GM19239 (cell line): ENCODE measurements at regions not wholly inside any gene's neighbourhood (a gene's known extent, or its start where the extent isn't known, plus 50 kb on each side); places are given as distances from the start of the nearest gene placed in this dataset.
"Not testable (repeated sequence)": the region's sequence is repeated elsewhere in the genome, so short reads cannot be mapped to it uniquely, and the experiment has no call there.

ENCODE experiments used
- DNase-seq: peaks from one replicate; pipeline ENCODE4 v3.0.0; 2011; ENCODE audit warnings: low spot score; ENCODE audit not compliant: insufficient read length
- FAIRE-seq: peaks from 2 replicates; lab custom pipeline; 2011; peaks lifted over from hg19 to GRCh38; lab: Jason Lieb, UNC

DNA sequence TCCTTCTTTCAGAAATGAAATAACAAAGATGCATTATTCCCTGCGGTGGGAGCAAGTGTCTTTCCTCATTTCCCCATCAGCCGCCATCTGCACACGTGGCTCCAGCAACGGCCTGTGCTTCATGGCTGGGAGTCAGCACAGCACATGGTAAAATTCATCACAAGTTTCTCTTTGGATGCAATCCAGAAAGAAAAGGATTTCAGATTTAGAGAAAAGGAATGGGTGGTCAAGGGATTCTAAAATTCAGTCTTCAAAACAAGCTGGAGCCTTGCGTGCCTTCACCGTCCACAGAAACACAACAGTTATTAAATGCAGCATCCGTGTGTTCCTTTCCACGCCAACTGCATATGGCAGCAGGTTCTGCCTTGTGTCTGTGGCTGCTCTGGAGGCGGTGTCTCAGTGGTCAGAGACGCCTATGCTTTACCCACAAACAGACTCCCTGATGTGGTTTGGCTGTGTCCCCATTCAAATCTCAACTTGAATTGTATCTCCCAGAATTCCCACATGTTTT, 107.6 kb downstream of the THBS2 start:
- FAIRE-seq (no peak), DNase-seq (no peak)

DNA sequence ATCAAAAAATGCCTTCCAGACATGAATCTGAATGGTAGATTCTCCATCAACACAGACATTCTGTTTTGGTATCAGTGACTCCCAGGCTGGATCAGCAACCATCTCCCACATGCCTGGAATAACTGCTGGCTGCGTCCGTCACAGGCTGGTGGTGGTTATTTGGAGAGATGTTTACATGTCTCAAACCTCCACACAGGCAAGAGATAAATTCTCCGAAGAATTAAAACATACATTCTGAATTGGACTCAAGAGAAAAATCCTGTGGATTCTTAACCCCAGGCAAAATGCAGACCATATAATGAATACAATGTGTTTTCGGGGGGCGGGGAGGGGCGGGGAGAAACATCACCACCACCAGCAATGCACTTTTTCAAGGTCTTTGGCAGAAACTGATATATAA, 108.2 kb downstream of the THBS2 start:
- no peak for FAIRE-seq

DNA sequence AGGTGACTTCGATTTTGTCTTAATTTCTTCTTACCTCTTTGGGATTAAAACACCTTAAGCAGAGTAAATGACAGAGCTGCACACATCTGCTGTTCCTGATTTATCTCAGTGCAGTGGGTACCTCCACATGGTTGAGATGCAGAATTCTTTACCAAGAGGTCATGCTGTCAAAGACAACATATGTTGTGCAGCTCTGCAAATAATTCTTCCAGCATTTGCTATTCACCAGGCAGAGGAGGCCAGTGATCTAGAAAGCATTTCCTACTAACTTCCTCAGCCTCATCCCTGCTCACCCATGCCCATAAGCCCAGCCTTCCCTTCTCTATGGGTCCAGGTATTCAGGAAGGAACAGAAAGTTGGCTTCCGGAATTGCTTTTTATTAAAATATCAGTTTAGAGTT, 109.3 kb downstream of the THBS2 start:
- DNase-seq (no peak), FAIRE-seq (no peak)

More for the DNA sequence above, 108.2 kb downstream of the THBS2 start:
- no peak for DNase-seq

DNA sequence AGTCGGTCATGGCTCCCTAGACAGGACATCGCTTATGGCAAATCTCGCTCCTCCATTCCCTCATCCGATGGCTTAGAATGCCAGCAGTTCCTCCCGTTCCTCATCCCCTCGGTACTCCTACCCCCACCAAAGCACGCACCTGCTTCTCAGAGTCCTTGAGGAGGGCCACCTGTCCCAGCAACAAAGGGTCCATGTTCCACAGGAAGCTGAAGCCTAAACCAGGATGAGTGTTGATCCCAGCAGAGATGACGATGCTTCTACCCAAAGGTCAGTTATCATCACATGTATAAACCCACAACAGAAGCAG, 111.2 kb downstream of the THBS2 start:
- FAIRE-seq (no peak), DNase-seq (no peak)

DNA sequence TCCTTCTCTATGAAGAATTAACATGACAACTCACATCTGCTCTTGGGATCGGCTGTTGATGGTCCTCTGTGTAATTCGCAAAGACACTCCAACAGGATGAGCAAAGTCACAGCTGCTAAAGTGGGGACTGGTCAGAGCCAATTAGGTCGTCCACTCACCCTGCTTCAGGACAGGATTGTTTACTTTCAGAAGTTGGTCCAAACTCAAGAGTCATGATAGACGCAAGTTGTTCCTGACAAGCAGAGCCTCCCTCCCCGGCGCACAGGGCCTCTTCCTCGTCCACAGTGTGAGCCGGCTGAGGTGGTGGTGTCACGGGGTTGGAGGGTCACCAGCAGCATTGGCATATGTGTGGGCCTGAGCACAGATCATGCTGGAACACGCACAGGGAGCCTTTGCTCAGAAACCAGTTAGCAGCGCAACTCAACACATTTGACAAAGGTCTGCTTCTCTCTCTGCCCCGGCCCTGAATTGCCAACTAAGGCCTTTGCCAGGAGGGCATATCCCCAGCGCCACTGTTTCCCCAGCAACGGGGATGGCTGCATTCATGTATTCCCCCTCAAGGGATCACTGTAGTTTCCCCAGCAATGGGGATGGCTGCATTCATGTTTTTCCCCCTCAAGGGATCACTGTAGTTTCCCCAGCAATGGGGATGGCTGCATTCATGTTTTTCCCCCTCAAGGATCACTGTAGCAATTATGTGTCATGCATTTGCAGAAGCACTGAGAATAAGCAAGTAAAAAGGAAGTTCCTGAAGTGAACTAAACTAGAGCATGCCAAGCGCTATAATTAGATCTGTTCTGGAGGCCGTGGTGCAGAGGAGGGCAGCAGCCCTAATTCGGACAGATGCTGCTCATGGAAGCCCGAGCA, 111.7 kb downstream of the THBS2 start:
- FAIRE-seq, result no peak

DNA sequence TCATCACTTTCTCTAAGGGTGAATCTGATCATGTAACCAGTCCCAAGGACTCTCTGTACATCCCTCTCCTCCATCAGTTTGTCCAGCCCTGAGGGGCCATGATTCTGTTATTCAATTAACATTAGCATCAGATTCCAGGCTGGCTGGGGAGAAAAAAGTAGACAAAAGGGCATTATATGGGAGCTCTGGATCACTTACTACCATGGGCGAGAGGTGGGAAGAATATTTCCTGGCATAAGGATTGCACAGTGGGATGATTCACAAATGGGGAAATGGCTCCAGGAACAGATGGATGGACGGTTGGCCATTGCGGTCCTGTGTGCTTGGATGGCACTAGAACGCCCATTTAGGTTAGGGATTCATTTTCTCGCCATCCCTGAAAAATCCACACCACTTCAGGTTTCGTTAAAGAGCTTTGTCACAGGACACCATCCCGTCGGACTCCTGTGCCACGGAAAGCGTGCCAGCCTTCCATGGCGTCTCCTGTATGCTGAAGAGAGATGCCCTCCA, 112.6 kb downstream of the THBS2 start:
- DNase-seq (no peak), FAIRE-seq (no peak)

More for the DNA sequence above, 111.7 kb downstream of the THBS2 start:
- DNase-seq, result no peak

DNA sequence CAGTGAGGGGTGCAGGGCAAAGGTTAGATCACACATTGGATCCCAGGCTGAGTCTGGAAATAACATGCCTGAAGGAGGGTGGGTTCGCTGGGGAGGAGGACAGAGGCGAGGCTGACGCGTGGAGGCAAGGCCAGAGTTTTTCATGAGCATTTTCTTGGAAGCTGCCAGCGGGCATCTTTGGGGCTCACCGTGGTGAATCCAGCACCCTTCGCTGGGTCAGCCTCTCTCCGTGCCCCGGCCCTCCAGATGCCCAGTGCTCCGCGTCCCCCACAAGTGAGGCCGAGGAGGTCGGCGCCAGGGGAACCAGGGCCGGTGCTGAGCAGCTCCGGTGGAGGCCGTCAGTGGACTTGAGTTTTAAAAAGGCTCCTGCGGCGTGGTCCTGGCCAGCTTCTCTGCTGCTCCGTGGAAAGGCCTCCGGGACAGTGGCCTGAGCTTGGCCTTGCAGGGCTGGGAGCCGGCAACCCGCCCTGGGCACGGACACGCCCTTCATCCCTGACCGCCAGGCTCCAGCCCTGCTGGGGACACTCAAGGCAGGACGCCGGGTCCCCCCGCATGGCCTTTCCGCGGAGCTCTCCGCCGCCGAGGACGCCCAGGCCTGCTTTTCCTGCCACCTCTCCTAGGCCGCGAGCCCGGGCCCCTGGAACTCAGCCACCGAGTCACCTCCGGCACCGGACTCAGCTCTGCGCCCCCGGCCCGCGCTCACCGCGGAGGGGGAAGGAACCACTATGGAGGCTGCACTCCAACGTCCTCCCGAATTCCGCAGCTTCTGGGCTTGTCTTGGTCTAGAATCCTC, 114.3 kb downstream of the THBS2 start:
- FAIRE-seq (no peak), DNase-seq (no peak)

DNA sequence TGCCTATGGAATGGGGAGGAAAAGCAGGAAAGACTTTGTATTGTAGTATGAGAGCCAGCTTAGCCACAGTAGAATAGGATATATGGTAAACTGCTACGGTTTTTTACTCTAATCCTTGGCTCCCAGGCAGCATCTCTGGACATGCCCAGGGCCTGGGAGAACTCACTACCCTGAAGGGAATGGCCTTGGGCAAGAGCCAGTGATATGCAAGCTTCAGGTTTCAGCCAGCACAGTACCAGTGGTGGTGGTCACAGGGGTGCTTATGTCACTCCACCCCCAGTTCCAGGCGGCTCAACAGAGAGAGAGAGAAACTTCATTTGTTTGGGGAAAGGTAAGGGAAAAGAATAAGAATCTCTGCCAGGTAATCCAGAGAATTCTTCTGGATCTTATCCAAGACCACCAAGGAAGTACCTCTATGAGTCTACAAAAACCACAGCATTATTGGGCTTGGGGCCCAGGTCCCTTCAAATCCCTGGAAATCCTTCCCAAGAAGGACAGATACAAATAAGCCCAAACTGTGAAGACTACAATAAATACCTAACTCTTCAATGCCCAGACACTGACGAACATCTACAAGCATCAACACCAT, 121.2 kb downstream of the THBS2 start:
- FAIRE-seq, result no peak
- DNase-seq, result no peak

DNA sequence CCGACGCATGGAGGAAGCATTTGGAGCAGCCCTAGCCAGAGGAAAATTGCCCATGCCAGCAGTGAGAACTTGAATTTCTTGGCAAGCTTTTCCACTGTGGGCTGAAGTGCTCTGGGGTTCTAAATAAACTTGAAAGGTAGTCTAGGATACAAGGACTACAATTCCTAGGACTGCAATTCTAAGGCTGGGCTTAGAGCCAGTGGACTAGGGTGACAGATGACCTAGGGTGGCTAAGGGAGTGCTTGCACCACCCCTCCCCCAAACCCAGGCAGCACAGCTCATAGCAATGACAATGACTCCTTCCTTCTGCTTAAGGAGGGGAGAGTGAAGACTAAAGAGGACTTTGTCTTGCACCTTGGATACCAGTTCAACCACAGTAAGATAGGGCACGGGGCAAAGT, 122.3 kb downstream of the THBS2 start:
- no peak for DNase-seq
- no peak for FAIRE-seq

DNA sequence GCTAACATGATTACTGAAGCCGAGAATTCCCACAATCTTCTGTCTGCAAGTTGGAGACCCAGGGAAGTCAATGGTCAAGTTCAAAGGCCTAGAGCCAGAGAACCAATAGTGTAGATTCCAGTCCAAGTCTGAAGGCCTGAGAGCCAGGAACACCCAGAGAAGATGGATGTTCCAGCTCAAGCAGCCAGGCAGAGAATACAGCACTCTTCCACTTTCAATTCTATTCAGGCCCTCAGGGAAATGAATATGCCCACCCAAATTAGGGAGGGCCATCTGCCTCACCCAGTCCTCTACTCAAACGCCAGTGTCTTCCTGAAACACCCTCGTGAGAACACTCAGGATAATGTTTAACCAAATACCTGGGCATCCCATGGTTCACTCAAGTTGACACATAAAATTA, 123.5 kb downstream of the THBS2 start:
- DNase-seq (no peak), FAIRE-seq (no peak)

DNA sequence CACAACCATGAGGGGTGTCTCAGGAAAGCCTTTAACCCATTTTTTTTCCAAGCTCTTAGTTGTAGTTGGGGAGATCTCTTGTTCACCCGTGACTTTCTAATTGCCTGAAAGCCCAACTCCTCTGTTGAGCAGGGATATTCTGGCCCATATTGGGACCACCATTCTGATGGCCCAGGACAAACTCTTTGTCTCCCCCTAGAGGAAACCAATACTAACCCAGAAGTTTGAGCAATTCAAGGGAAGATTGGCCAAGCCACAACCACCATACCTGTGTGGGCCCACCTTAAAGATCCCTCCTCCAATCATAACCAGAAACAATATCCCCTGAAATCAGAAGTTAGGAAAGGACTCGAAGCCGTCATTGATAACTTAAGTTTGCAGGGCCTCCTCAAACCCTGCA, 132.6 kb downstream of the THBS2 start:
- DNase-seq, result no peak
- FAIRE-seq, result no peak

DNA sequence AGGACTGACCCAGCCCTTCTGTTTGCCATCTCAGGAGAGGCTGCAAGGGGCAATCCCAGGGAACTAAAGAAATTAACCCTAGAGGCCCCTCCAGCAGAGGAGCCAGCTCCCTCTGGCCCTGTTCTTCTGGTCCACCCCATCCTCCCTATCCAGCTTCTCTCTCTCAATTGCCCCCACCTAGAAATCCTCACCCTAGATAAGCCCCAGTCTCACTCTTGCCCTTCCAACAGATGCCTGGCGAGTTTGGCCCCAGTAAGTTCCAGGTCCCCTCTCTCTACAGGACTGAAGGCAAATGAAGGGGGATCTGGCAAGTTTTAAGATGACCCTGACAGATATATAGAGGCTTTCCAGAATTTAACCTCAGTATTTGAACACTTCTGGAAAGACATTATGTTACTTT, 134.0 kb downstream of the THBS2 start:
- DNase-seq (no peak), FAIRE-seq (no peak)

DNA sequence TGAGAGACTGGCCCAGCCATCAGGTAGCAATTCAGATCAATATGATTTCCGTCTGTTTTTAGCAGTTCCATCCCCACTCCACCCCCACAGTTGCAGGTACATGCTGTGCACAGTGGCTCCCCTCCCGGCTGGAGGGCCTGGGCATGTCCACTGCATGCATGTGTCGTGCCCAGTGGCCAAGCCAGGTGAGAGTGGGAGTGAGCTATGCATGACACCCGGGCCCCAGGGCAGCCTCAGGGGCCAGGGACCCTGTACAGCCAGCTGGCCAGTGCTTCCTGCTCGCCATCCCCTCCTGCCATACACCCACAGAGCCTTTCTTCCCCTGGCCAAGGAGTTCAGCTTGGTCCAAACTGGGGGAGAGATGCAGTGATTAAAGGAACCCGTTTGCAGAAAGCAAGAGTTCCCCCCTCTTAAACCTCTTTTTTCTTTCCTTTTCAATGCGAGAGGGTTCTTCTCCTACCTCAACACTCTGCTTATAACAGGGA, 135.3 kb downstream of the THBS2 start:
- DNase-seq (no peak), FAIRE-seq (no peak)

DNA sequence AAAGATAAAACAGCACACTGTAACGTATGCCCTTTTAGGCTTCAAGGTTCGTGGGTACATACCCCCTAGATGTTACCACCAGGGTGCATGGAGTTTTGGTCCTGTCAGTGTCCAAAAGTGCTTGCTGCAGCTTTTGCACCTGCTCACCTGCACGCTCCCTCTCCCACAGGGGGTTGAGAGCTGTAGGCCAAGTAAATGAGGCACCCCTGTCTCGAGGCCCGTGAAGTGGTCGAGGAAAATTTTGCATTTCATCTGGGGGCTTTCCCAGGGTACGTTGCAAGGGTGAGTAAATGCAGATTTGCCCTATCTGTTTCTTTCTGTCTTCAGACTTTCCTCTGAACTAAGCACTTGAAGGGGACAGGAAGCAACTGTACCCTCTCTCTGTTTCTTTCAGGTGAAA, 136.0 kb downstream of the THBS2 start:
- FAIRE-seq (no peak), DNase-seq (no peak)

DNA sequence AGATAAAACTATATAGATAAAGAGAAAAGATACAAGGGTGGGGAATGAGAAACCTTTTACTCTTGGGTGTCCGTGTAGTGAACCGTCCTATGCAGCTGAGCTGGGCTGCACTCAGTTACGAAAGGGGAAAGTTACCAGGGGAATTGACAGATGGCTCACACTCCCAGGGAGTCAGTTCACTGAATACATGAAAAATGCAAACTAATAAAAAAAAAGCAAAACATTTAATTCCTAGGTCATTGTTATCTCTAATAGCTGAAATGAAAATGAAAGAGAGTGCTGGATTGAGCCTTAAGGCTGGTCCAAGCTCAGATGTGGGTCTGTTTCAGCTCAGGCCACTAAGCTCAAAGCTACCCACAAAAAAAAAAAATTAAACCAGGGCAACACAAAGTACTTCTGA, 138.0 kb downstream of the THBS2 start:
- FAIRE-seq (no peak), DNase-seq (no peak)

DNA sequence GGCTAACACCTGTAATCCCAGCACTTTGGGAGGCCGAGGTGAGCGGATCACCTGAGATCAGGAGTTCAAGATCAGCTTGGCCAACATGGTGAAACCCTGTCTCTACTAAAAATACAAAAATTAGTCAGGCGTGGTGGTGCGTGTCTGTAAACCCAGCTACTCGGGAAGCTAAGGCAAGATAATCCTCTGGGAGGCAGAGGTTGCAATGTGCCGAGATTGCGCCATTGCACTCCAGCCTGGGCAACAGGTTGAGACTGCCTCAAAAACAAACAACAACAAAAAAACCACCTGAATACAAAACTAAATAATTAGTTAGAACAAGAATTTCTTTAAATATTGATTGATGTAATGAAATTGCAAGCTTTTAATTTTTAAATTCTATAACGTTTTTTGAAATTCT, 139.0 kb downstream of the THBS2 start:
- DNase-seq, FAIRE-seq: not testable (repeated sequence)

DNA sequence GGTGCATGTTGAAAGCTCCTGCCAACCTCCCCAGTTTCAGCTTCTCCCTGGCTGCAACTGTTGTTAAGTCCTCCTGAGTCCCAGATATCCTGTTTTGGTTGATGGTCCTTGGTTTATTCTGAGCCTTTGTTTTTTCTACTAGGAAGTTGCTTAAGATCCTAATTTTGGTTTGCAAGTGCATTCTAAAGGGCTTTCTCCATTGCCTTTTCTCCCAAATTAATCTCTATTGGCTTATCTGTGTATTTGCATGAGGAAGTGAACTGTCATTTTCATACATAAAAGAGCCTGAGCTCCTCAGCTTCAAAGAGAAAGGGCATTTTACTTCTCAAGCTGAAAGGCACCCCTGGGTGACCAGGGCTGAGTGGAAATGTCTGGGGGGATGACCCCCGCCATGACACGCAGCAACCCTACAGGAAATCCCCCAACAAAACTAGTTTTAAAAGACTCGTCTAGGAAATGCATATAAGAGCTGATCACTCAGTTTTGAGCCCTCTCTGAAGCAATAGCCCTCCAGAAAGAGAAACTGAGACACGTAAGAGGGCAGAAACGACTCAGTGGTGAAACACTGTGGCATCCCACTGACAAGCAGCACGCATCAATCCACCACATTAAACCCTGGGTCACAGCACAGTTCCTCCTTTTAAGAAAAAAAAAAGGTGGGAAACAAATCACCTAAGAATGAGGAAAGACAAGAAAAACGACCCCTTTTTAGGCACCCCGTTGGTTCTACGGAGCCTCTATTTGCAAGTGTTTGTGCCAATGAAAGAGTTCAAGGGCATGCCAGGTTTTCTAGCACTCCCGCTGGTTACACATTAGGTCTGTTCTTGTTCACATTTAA, 140.9 kb downstream of the THBS2 start:
- no peak for FAIRE-seq
- DNase-seq, result no peak

DNA sequence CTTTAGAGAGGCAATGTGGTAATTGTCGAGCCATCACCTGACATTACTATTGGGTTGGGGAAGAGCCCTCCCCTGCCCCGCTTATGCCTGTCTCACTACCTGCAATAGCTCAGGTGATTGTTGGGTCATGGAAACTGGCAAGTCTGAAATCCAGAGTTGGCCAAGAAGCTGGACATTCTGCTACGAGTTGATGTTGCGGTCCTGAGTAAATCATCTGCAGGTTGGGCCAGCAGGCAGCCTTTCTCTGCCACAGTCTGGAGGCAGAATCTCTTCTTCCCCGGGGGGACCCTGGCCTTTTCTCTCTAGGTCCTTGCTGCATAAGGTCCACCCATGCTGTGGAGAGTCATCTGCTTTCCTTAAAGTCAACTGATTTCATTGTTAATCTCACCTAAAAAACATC, 142.4 kb downstream of the THBS2 start:
- no peak for DNase-seq
- no peak for FAIRE-seq

DNA sequence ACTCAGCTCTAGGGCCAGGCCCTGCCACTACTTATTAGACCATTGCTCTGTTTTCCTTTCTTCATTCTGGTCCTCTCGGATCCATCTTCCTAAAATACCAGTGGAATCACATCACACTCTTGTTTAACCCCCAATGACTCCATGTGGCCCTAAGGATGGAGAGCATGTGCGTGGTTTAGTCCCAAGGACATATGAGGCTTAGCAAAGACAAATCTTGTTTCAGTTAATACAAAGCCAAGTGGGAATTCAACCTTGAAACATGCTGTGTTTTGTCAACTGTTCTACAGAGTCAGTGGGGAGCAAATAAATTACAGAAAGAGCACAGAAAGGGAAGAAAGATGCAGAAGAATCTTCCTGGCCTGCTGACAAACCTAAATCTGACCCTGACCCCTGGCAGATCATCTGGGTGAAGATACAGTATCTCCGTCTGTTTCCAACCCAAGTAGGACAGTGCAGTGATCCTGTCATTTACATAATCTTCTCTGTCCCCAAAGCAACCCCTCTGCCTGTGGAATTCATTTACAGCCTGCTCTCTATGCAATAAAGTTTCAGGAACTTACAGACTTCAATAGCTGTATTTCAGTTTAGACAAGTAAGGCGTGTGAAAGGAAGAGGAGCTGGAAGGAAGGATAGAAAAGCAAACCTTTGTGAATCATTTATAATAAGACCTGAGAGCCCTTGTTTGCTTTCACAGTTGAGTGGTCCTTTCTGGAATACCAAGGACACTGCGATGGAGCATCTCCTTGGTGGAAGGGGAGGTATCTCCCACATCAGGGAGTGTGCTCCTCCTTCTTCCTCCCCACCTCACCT, 144.0 kb downstream of the THBS2 start:
- FAIRE-seq (no peak), DNase-seq (no peak)
